ENCODE measurements at regions not wholly inside any gene's neighbourhood (a gene's known extent, or its start where the extent isn't known, plus 50 kb on each side); places are given as distances from the start of the nearest gene placed in this dataset.

DNA sequence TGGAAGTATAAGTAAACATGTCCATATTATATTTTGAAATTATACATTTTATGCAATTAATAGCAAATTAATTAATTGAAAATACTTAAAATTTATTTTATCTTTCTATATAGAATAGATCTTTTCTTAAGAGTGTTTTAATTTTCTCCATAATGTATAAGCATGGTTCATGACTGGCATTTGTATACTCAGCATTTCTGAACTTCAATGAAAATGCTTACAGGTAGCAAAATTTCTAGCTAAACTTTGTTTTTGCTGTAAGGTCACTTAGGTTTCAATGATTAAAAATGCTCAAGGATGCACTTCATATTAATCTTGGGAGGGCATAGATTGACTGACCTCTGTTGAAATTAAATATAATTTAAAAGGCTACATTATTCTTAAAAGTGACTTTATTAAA is 1108.1 kb downstream of the BRINP3 start:
- Histone ChIP-seq H3F3A (replicated peaks; ENCODE audit: low read depth) (no peaks in the 10 kb centered on the region), H2AFZ (no peak overlapping the region), H3K27me3 (ENCODE audit: insufficient read depth) (no peaks in the 10 kb centered on the region), H3K4me1 (ENCODE audit: insufficient read depth) (no peaks in the 10 kb centered on the region), H3K4me2 (no peak overlapping the region), H4K20me1 (replicated peaks; ENCODE audit: insufficient read depth) (no peaks in the 10 kb centered on the region), H3K36me3 (ENCODE audit: insufficient read depth) (no peaks in the 10 kb centered on the region), H3K9me2 (ENCODE audit: insufficient read depth) (no peaks in the 10 kb centered on the region), H3K4me3 (no peak overlapping the region), H3K79me2 (replicated peaks; ENCODE audit: insufficient read depth) (no peaks in the 10 kb centered on the region), H3K27ac (ENCODE audit: low read depth) (no peak overlapping the region)
- Mint-ChIP-seq H3K36me3 (ENCODE audit: low read depth) (no peaks in the 10 kb centered on the region; the same call in 2 of the 3 replicates), H3K9me3 (no peaks in the 10 kb centered on the region), H3K27ac (no peak overlapping the region), H3K4me3 (no peak overlapping the region), H3K27me3 (ENCODE audit: insufficient read depth, low read depth, poor library complexity) (no peaks in the 10 kb centered on the region), H3K4me1 (no peaks in the 10 kb centered on the region)
- ATAC-seq (no peak), DNase-seq (ENCODE audit: low spot score) (no peak)
- TF ChIP-seq ZNF114 (CRISPR knock-in tag; IDR thresholded peaks at IDR 0.05) (no peak), JUNB (IDR thresholded peaks at IDR 0.05; ENCODE audit: unreplicated experiment) (no peak), CTCF (conservative IDR thresholded peaks at IDR 0.05; ENCODE audit: low read depth in 2 of 2) (no peak), ETS1 (IDR thresholded peaks at IDR 0.05) (no peak), EZH2 (IDR thresholded peaks at IDR 0.05; ENCODE audit: low read depth, unreplicated experiment) (no peak), EZH2phosphoT487 (IDR thresholded peaks at IDR 0.05; ENCODE audit: unreplicated experiment) (no peak), CREB1 (CRISPR knock-in tag; IDR thresholded peaks at IDR 0.05; ENCODE audit: low read depth) (no peak)
- TF ChIP-seq, protein P1, sequence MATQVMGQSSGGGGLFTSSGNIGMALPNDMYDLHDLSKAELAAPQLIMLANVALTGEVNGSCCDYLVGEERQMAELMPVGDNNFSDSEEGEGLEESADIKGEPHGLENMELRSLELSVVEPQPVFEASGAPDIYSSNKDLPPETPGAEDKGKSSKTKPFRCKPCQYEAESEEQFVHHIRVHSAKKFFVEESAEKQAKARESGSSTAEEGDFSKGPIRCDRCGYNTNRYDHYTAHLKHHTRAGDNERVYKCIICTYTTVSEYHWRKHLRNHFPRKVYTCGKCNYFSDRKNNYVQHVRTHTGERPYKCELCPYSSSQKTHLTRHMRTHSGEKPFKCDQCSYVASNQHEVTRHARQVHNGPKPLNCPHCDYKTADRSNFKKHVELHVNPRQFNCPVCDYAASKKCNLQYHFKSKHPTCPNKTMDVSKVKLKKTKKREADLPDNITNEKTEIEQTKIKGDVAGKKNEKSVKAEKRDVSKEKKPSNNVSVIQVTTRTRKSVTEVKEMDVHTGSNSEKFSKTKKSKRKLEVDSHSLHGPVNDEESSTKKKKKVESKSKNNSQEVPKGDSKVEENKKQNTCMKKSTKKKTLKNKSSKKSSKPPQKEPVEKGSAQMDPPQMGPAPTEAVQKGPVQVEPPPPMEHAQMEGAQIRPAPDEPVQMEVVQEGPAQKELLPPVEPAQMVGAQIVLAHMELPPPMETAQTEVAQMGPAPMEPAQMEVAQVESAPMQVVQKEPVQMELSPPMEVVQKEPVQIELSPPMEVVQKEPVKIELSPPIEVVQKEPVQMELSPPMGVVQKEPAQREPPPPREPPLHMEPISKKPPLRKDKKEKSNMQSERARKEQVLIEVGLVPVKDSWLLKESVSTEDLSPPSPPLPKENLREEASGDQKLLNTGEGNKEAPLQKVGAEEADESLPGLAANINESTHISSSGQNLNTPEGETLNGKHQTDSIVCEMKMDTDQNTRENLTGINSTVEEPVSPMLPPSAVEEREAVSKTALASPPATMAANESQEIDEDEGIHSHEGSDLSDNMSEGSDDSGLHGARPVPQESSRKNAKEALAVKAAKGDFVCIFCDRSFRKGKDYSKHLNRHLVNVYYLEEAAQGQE (IDR thresholded peaks at IDR 0.05; ENCODE audit: unreplicated experiment) = no peak

DNA sequence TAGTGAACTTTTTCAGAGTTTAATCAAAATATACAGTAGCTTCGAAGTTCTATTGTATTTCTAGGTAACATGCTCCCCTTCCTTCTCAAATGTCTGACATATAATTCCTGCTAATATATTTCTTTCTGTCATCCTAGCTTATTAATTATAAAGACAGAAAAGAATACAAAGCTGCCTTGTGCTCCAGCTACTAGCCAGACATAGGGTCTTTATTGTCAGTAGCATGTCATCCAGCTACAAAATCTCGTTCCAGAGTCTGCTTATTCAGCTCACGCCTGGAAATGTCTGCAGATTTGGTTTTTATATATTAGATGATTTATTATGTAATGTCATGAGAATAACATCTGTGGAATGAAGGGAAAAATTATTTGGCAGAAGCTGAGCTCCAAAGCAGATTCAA is 1102.8 kb downstream of the BRINP3 start:
- no peak for ATAC-seq
- Histone ChIP-seq H3K4me2 (no peak overlapping the region), H3K4me3 (no peak overlapping the region), H2AFZ (no peak overlapping the region), H3K27me3 (ENCODE audit: insufficient read depth) (no peaks in the 10 kb centered on the region), H3K4me1 (ENCODE audit: insufficient read depth) (no peaks in the 10 kb centered on the region), H3K79me2 (replicated peaks; ENCODE audit: insufficient read depth) (no peaks in the 10 kb centered on the region), H3K36me3 (ENCODE audit: insufficient read depth) (no peaks in the 10 kb centered on the region), H4K20me1 (replicated peaks; ENCODE audit: insufficient read depth) (no peaks in the 10 kb centered on the region), H3K9me2 (ENCODE audit: insufficient read depth) (no peaks in the 10 kb centered on the region), H3K27ac (ENCODE audit: low read depth) (no peak overlapping the region), H3F3A (replicated peaks; ENCODE audit: low read depth) (no peaks in the 10 kb centered on the region)
- Mint-ChIP-seq H3K4me3 (no peak overlapping the region), H3K27me3 (ENCODE audit: insufficient read depth, low read depth, poor library complexity) (no peaks in the 10 kb centered on the region), H3K9me3 (peaks cover 7% of the 10 kb centered on the region; the same call in 2 of the 3 replicates), H3K4me1 (no peaks in the 10 kb centered on the region), H3K36me3 (ENCODE audit: low read depth) (no peaks in the 10 kb centered on the region; the same call in 2 of the 3 replicates), H3K27ac (no peak overlapping the region)
- no peak for DNase-seq (ENCODE audit: low spot score)
- TF ChIP-seq ZNF331 (CRISPR knock-in tag; IDR thresholded peaks at IDR 0.05; ENCODE audit: low read depth) (no peak), POLR2AphosphoS5 (IDR thresholded peaks at IDR 0.05; ENCODE audit: low read depth) (no peak), EZH2 (IDR thresholded peaks at IDR 0.05; ENCODE audit: low read depth, unreplicated experiment) (no peak), CTCF (conservative IDR thresholded peaks at IDR 0.05; ENCODE audit: low read depth in 2 of 2) (no peak), NANOG (IDR thresholded peaks at IDR 0.05; ENCODE audit: borderline replicate concordance) (no peak)
- TF ChIP-seq, protein P1 (IDR thresholded peaks at IDR 0.05; ENCODE audit: unreplicated experiment) = no peak

Measured in GM23338 (cell line).